NB4 (cell line): ENCODE measurements at regions not wholly inside any gene's neighbourhood (a gene's known extent, or its start where the extent isn't known, plus 50 kb on each side); places are given as distances from the start of the nearest gene placed in this dataset.

Source experiments
- CTCF ChIP-seq: IDR thresholded peaks from one replicate; pipeline ENCODE4 v1.5.1; 2012; ENCODE audit warnings: low read depth, low read length
- MAX ChIP-seq: IDR thresholded peaks from 2 replicates; pipeline ENCODE4 v1.6.1; 2011; ENCODE audit warnings: low read depth, low read length
- MYC ChIP-seq: IDR thresholded peaks from 2 replicates; pipeline ENCODE4 v1.6.1; 2011; ENCODE audit warnings: low read depth, low read length
- POLR2A ChIP-seq: IDR thresholded peaks from 2 replicates; pipeline ENCODE4 v1.6.1; 2011; ENCODE audit warnings: mild to moderate bottlenecking; ENCODE audit not compliant: insufficient read length; ENCODE audit errors: extremely low read depth

GRCh38 chr11:93268287-93269040 lies 62.1 kb upstream of the DEUP1 start:
- no peak for TF ChIP-seq CTCF
- no peak for TF ChIP-seq POLR2A
- TF ChIP-seq MYC: no peak
- no peak for TF ChIP-seq MAX
